ENCODE measurements at regions not wholly inside any gene's neighbourhood (a gene's known extent, or its start where the extent isn't known, plus 50 kb on each side); places are given as distances from the start of the nearest gene placed in this dataset.

DNA sequence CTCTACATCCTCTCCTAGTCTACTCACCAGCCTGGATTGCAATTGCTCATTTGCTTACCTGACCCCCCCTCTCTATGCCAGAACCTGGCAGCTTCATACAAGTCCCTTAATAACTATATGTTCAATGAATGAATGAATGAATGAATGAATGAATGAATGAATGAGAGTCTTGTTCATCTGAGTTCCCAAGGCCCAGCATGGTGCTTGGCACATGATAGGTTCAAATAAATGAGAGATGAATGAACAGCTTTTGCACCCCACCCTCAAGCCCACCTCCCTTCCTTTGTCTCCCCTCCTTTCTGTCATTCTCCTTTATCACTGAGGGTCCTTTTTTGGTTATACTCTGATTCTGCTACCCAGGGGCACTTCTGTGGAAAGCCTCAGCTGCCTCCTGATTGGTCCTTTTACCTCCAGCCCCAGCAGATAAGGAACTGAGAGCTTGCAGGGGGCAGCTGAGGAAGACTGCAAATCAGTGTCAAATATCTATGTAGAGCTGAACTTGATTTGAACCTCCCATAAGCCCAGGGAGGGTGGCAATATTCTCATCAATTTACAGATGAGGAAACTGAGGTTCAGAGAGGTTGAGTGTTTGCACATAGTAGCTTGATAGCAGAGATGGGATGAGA is 54.1 kb upstream of the CHRNB4 start:
- POLR2A ChIA-PET, result no interaction called here
- dilution Hi-C loops (cut with MboI; ENCODE audit: extremely low pct_ligation_motif_present, low sequenced_read_pairs) (no loop called here), intact Hi-C loops (cut with micrococcal nuclease) (no loop called here)
- H3K27ac ChIP-seq (ENCODE audit: insufficient read depth, low read depth, low read length), result no peak overlapping the region
- no peaks in the 10 kb centered on the region for H3K9me3 ChIP-seq (replicated peaks; ENCODE audit: control insufficient read depth, insufficient read depth, low read length)
- H3K9me1 ChIP-seq (replicated peaks; ENCODE audit: control insufficient read depth, extremely low read depth, insufficient read depth, low read length), result no peaks in the 10 kb centered on the region
- no peaks in the 10 kb centered on the region for H3K36me3 ChIP-seq (ENCODE audit: control insufficient read depth in 2 of 2, extremely low read depth in 1 of 2, insufficient read depth in 2 of 2, low read length in 2 of 2)
- no peak overlapping the region for H3K4me2 ChIP-seq (ENCODE audit: insufficient read depth, low read length)
- BruUV-seq (replicated peaks), result no TSS peak
- no peak overlapping the region for H3K4me3 ChIP-seq (replicated peaks in 1 of 3; ENCODE audit: insufficient read depth in 1 of 3, low read depth in 1 of 3, low read length in 3 of 3)
- H4K20me1 ChIP-seq (replicated peaks; ENCODE audit: control insufficient read depth, extremely low read depth, insufficient read depth, low read length), result no peaks in the 10 kb centered on the region
- peaks cover 0 to 14% of the 10 kb centered on the region in 2 experiments for H3K27me3 ChIP-seq (ENCODE audit: control insufficient read depth in 2 of 2, insufficient read depth in 2 of 2, low read length in 2 of 2)
- no peak overlapping the region for H2AFZ ChIP-seq (ENCODE audit: low read depth, low read length)
- no peak for DNase-seq (ENCODE audit: low read depth, low spot score)
- TF ChIP-seq POLR2AphosphoS5 (IDR thresholded peaks at IDR 0.05; ENCODE audit: insufficient read depth, low read depth, low read length) (no peak), EZH2 (IDR thresholded peaks at IDR 0.05; ENCODE audit: borderline replicate concordance, low read depth, low read length, severe bottlenecking) (no peak)
- CTCF ChIA-PET, result no interaction called here
- no peak for FAIRE-seq
- no peaks in the 10 kb centered on the region for H3K79me2 ChIP-seq (ENCODE audit: control insufficient read depth, insufficient read depth, low read length)
- H3K4me1 ChIP-seq (ENCODE audit: control insufficient read depth, extremely low read depth, insufficient read depth, low read length), result no peaks in the 10 kb centered on the region
- no peak overlapping the region for H3K9ac ChIP-seq (replicated peaks; ENCODE audit: extremely low read depth, insufficient read depth, low read length)

DNA sequence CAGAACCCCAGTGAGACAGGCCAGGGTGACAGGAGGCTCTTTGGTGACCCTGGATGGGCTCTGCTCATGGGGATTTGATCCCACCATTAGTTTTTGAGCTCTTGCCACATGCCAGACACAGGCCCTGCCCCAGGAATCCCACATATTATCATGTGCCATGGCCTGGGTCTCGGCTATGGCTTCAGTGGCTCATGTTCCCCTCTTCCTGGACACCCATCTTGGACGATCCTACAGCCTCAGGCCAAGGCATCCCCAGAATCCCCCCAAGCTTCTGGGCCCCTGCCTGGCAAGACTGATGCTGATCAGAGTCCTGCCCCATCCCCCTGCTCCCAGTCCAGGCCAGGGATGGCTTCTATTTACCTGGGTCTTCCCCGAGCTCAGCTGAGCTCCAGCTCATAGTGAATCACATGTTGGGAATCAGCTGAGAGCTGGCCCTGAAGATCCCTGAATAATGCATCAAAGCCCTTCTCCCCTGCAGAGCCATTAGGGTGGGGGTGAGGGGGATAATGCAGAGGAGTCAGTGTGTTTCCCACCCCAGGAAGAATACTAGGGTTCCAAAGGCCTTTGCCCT is 50.9 kb upstream of the CHRNB4 start:
- no peak for FAIRE-seq
- DNase-seq (ENCODE audit: low read depth, low spot score), result no peak
- Histone ChIP-seq H3K9ac (replicated peaks; ENCODE audit: extremely low read depth, insufficient read depth, low read length) (no peak overlapping the region), H3K79me2 (ENCODE audit: control insufficient read depth, insufficient read depth, low read length) (no peaks in the 10 kb centered on the region), H3K27ac (ENCODE audit: insufficient read depth, low read depth, low read length) (no peak overlapping the region), H3K4me1 (ENCODE audit: control insufficient read depth, extremely low read depth, insufficient read depth, low read length) (no peaks in the 10 kb centered on the region), H3K4me2 (ENCODE audit: insufficient read depth, low read length) (no peak overlapping the region), H3K4me3 (replicated peaks in 1 of 3; ENCODE audit: insufficient read depth in 1 of 3, low read depth in 1 of 3, low read length in 3 of 3) (no peak overlapping the region), H3K36me3 (ENCODE audit: control insufficient read depth in 2 of 2, extremely low read depth in 1 of 2, insufficient read depth in 2 of 2, low read length in 2 of 2) (no peaks in the 10 kb centered on the region), H2AFZ (ENCODE audit: low read depth, low read length) (no peak overlapping the region), H3K27me3 (ENCODE audit: control insufficient read depth in 2 of 2, insufficient read depth in 2 of 2, low read length in 2 of 2) (peaks cover 0 to 8% of the 10 kb centered on the region in 2 experiments), H3K9me1 (replicated peaks; ENCODE audit: control insufficient read depth, extremely low read depth, insufficient read depth, low read length) (no peaks in the 10 kb centered on the region), H4K20me1 (replicated peaks; ENCODE audit: control insufficient read depth, extremely low read depth, insufficient read depth, low read length) (no peaks in the 10 kb centered on the region), H3K9me3 (replicated peaks; ENCODE audit: control insufficient read depth, insufficient read depth, low read length) (no peaks in the 10 kb centered on the region)
- BruUV-seq (replicated peaks), result no TSS peak
- TF ChIP-seq GATA2 (IDR thresholded peaks at IDR 0.05; ENCODE audit: insufficient read depth, insufficient read length, low read depth, low read length) (no peak), MYC (IDR thresholded peaks at IDR 0.05; ENCODE audit: low read depth, low read length) (no peak), POLR2AphosphoS5 (IDR thresholded peaks at IDR 0.05; ENCODE audit: insufficient read depth, low read depth, low read length) (no peak), EZH2 (IDR thresholded peaks at IDR 0.05; ENCODE audit: borderline replicate concordance, low read depth, low read length, severe bottlenecking) (no peak), POLR2A (IDR thresholded peaks at IDR 0.05; ENCODE audit: low read depth, low read length) (no peak), JUN (IDR thresholded peaks at IDR 0.05; ENCODE audit: borderline replicate concordance, insufficient read depth, insufficient read length, low read depth) (no peak), FOS (IDR thresholded peaks at IDR 0.05; ENCODE audit: borderline replicate concordance, insufficient read depth, low read length) (no peak)
- TF ChIP-seq, protein P1, sequence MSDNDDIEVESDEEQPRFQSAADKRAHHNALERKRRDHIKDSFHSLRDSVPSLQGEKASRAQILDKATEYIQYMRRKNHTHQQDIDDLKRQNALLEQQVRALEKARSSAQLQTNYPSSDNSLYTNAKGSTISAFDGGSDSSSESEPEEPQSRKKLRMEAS (IDR thresholded peaks at IDR 0.05; ENCODE audit: insufficient read depth, insufficient read length), result no peak
- TF ChIP-seq, protein P2, sequence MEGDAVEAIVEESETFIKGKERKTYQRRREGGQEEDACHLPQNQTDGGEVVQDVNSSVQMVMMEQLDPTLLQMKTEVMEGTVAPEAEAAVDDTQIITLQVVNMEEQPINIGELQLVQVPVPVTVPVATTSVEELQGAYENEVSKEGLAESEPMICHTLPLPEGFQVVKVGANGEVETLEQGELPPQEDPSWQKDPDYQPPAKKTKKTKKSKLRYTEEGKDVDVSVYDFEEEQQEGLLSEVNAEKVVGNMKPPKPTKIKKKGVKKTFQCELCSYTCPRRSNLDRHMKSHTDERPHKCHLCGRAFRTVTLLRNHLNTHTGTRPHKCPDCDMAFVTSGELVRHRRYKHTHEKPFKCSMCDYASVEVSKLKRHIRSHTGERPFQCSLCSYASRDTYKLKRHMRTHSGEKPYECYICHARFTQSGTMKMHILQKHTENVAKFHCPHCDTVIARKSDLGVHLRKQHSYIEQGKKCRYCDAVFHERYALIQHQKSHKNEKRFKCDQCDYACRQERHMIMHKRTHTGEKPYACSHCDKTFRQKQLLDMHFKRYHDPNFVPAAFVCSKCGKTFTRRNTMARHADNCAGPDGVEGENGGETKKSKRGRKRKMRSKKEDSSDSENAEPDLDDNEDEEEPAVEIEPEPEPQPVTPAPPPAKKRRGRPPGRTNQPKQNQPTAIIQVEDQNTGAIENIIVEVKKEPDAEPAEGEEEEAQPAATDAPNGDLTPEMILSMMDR (IDR thresholded peaks at IDR 0.05; ENCODE audit: extremely low read depth in 1 of 2, insufficient read depth in 1 of 2, low read depth in 1 of 2, low read length in 2 of 2), result no peak
- CTCF ChIA-PET, result interaction anchor here (1.6 kb wide), 1 partner anchor 18 kb away, joined by 6 read pairs; no protein-coding TSS in a partner anchor
- intact Hi-C loops (cut with micrococcal nuclease), result no loop called here
- dilution Hi-C loops (cut with MboI; ENCODE audit: extremely low pct_ligation_motif_present, low sequenced_read_pairs), result no loop called here
- POLR2A ChIA-PET, result no interaction called here

Measured in endothelial cell of umbilical vein (primary cell).